ENCODE measurements at regions not wholly inside any gene's neighbourhood (a gene's known extent, or its start where the extent isn't known, plus 50 kb on each side); places are given as distances from the start of the nearest gene placed in this dataset.
"Not testable (repeated sequence)": the region's sequence is repeated elsewhere in the genome, so short reads cannot be mapped to it uniquely, and the experiment has no call there.

GRCh38 chr14:105626651-105627050, 100.3 kb downstream of the TMEM121 start:
- TF ChIP-seq EZH2 (IDR thresholded peaks at IDR 0.05; ENCODE audit: low read length, missing control alignments); CTCF (conservative IDR thresholded peaks at IDR 0.05 in 1 of 2, IDR thresholded peaks at IDR 0.05 in 1 of 2; ENCODE audit: low read depth in 1 of 2, low read length in 2 of 2): not testable (repeated sequence)
